KMS-11 (cell line): ENCODE measurements at regions not wholly inside any gene's neighbourhood (a gene's known extent, or its start where the extent isn't known, plus 50 kb on each side); places are given as distances from the start of the nearest gene placed in this dataset.

Source experiments
- H2AFZ ChIP-seq: fragments of 200-600 bp; sonication (generic); 2 replicates; pipeline ENCODE4 v1.6.1; 2016; ENCODE audit warnings: antibody characterized with exemption, mixed run types, low read depth
- H3K27ac ChIP-seq: fragments of 200-600 bp; sonication (generic); 2 replicates; pipeline ENCODE4 v1.6.1; 2016; ENCODE audit warnings: mild to moderate bottlenecking, mixed run types
- H3K27me3 ChIP-seq: fragments of 200-600 bp; sonication (generic); 2 replicates; pipeline ENCODE4 v1.6.1; 2017; ENCODE audit warnings: mild to moderate bottlenecking, low read depth, mixed run types, moderate library complexity; ENCODE audit not compliant: insufficient read depth
- H3K36me3 ChIP-seq: fragments of 200-600 bp; sonication (generic); 2 replicates; pipeline ENCODE4 v1.6.1; 2017; ENCODE audit warnings: mild to moderate bottlenecking, mixed run types; ENCODE audit not compliant: insufficient read depth
- H3K4me1 ChIP-seq: fragments of 200-600 bp; sonication (generic); 2 replicates; pipeline ENCODE4 v1.6.1; 2016; ENCODE audit warnings: mild to moderate bottlenecking, low read depth, mixed run types; ENCODE audit not compliant: poor library complexity, severe bottlenecking
- H3K4me2 ChIP-seq: fragments of 200-600 bp; sonication (generic); 2 replicates; pipeline ENCODE4 v1.7.0; 2016; ENCODE audit warnings: mild to moderate bottlenecking, mixed run types
- H3K4me3 ChIP-seq: fragments of 200-600 bp; sonication (generic); IDR thresholded peaks from 2 replicates; pipeline ENCODE4 v1.6.1; 2017; ENCODE audit warnings: low read depth, low read length, mixed read lengths; ENCODE audit not compliant: insufficient read depth
- H3K79me2 ChIP-seq: fragments of 200-600 bp; sonication (generic); 2 replicates; pipeline ENCODE4 v1.6.1; 2016; ENCODE audit warnings: low read depth, mixed run types; ENCODE audit not compliant: insufficient read depth
- H3K9ac ChIP-seq: fragments of 200-600 bp; sonication (generic); 2 replicates; pipeline ENCODE4 v1.6.1; 2016; ENCODE audit warnings: mild to moderate bottlenecking, mixed run types
- H4K20me1 ChIP-seq: fragments of 200-600 bp; sonication (generic); 2 replicates; pipeline ENCODE4 v1.6.1; 2016; ENCODE audit warnings: mild to moderate bottlenecking, mixed run types; ENCODE audit not compliant: insufficient read depth
- CTCF ChIP-seq: fragments of 200-600 bp; sonication (generic); conservative IDR thresholded peaks from 2 replicates; pipeline ENCODE4 v1.6.1; 2017; ENCODE audit warnings: low read depth, mild to moderate bottlenecking, antibody characterized with exemption, low read length, moderate library complexity, mixed read lengths

- TF ChIP-seq CTCF: no peak
- H3K27me3 ChIP-seq: no peaks in the 10 kb centered on the region
These were observed 641.6 kb downstream of the NSUN3 start for GRCh38 chr3:94704467-94704866.

DNA sequence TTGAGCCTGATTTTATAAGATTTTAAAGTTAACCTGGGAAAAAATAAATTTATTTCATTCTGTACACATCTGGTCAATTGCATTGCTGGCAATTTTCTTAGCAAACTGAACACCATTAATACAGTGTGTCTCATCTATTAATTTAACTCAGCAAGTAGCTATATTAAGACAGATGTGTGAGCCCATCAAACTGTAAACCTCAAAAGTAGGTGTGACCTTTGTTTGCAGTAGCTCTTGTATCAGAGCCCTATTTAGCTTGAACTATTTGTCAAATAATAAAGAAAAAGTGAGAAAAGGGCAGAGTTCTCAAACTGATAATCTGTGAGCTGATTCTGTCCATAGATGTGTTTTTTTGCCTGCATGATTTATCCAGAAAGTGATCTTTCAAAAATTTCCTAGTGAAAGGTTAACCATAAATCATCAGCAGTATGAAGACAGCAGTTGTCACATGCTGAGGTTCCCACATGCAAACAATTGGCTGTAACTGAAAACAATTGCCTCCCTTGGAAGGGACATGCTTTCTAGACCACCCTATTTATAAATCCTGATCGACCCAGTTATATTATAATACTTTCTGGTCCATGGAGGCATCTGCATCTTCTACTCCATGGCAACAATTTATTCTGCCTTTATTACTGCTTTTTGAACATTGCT lies 646.5 kb downstream of the NSUN3 start:
- no peaks in the 10 kb centered on the region for H3K27me3 ChIP-seq
- H2AFZ ChIP-seq: no peak overlapping the region
- H3K9ac ChIP-seq: no peak overlapping the region
- H3K27ac ChIP-seq: no peak overlapping the region
- no peak for TF ChIP-seq CTCF
- no peaks in the 10 kb centered on the region for H3K4me1 ChIP-seq
- H3K4me2 ChIP-seq: no peak overlapping the region
- no peaks in the 10 kb centered on the region for H3K36me3 ChIP-seq
- no peaks in the 10 kb centered on the region for H3K79me2 ChIP-seq
- no peak overlapping the region for H3K4me3 ChIP-seq
- H4K20me1 ChIP-seq: no peaks in the 10 kb centered on the region

More at GRCh38 chr3:94704467-94704866, 641.6 kb downstream of the NSUN3 start:
- Histone ChIP-seq H3K36me3 (no peaks in the 10 kb centered on the region), H3K79me2 (no peaks in the 10 kb centered on the region), H3K4me3 (no peak overlapping the region), H3K9ac (no peak overlapping the region), H3K27ac (no peak overlapping the region), H3K4me2 (no peak overlapping the region), H2AFZ (no peak overlapping the region), H3K4me1 (no peaks in the 10 kb centered on the region), H4K20me1 (no peaks in the 10 kb centered on the region)

GRCh38 chr3:94714194-94714593 lies 651.3 kb downstream of the NSUN3 start:
- H3K36me3 ChIP-seq: no peaks in the 10 kb centered on the region
- no peak overlapping the region for H3K4me3 ChIP-seq
- TF ChIP-seq CTCF: no peak

GRCh38 chr3:94716326-94717018 lies 653.6 kb downstream of the NSUN3 start:
- Histone ChIP-seq H2AFZ (no peak overlapping the region), H4K20me1 (no peaks in the 10 kb centered on the region), H3K27me3 (no peaks in the 10 kb centered on the region), H3K36me3 (no peaks in the 10 kb centered on the region), H3K9ac (no peak overlapping the region), H3K4me2 (no peak overlapping the region), H3K4me1 (no peaks in the 10 kb centered on the region), H3K4me3 (no peak overlapping the region), H3K27ac (no peak overlapping the region), H3K79me2 (no peaks in the 10 kb centered on the region)
- no peak for TF ChIP-seq CTCF

More at GRCh38 chr3:94714194-94714593, 651.3 kb downstream of the NSUN3 start:
- Histone ChIP-seq H3K27me3 (no peaks in the 10 kb centered on the region), H3K27ac (no peak overlapping the region), H3K9ac (no peak overlapping the region), H3K79me2 (no peaks in the 10 kb centered on the region), H3K4me1 (no peaks in the 10 kb centered on the region), H4K20me1 (no peaks in the 10 kb centered on the region), H2AFZ (no peak overlapping the region), H3K4me2 (no peak overlapping the region)
